Upper lobe of left lung (tissue), 4 donors: ENCODE measurements at regions not wholly inside any gene's neighbourhood (a gene's known extent, or its start where the extent isn't known, plus 50 kb on each side); places are given as distances from the start of the nearest gene placed in this dataset.

ENCODE experiments used
- POLR2A ChIP-seq, 4 donors: fragments of 450-650 bp; IDR thresholded peaks; one replicate each; pipeline ENCODE4 v1.5.1; 2016 to 2017; ENCODE audit warnings: antibody characterized with exemption in 4 of 4, mild to moderate bottlenecking in 2 of 4
- POLR2AphosphoS5 ChIP-seq, 2 donors: sonication (generic); formaldehyde crosslinking; IDR thresholded peaks; one replicate each; pipeline ENCODE4 v1.5.1; 2017; ENCODE audit warnings: antibody characterized with exemption in 2 of 2
- TF ChIP-seq, protein P1 (sequence below), 6 experiments: fragments of 450-650 bp in 4 of 6; fragments of 200-600 bp in 2 of 6; sonication (generic) in 2 of 6; IDR thresholded peaks; one replicate each; pipeline ENCODE4 v1.5.1; 2016 to 2019; ENCODE audit warnings: antibody characterized with exemption in 6 of 6

DNA sequence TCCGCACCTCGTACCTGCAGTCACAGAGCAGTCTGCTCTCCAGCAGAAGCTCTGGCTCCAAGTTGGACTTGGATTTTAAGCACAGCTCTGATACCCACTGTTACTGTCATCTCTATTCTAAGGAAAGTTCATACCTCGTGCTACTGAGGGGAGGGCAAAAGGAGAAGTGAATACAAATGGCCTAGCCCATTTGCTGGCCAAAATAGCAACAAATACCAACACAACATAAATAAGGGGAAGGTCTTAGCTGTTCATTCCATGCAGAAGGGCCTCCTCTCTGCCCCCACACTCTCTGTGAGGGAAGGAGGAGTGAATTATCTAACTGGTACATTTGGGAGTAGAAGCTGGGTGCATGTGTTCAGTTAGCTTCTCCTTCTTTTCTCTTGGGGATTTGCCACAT is 739.4 kb upstream of the RAB6C start:
- TF ChIP-seq POLR2A (IDR thresholded peaks at IDR 0.05) (no peak), POLR2AphosphoS5 (IDR thresholded peaks at IDR 0.05) (no peak)
- TF ChIP-seq, protein P1, sequence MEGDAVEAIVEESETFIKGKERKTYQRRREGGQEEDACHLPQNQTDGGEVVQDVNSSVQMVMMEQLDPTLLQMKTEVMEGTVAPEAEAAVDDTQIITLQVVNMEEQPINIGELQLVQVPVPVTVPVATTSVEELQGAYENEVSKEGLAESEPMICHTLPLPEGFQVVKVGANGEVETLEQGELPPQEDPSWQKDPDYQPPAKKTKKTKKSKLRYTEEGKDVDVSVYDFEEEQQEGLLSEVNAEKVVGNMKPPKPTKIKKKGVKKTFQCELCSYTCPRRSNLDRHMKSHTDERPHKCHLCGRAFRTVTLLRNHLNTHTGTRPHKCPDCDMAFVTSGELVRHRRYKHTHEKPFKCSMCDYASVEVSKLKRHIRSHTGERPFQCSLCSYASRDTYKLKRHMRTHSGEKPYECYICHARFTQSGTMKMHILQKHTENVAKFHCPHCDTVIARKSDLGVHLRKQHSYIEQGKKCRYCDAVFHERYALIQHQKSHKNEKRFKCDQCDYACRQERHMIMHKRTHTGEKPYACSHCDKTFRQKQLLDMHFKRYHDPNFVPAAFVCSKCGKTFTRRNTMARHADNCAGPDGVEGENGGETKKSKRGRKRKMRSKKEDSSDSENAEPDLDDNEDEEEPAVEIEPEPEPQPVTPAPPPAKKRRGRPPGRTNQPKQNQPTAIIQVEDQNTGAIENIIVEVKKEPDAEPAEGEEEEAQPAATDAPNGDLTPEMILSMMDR (IDR thresholded peaks at IDR 0.05): no peak
